Esophagus muscularis mucosa (tissue), 4 donors: ENCODE measurements at regions not wholly inside any gene's neighbourhood (a gene's known extent, or its start where the extent isn't known, plus 50 kb on each side); places are given as distances from the start of the nearest gene placed in this dataset.

Experiments
- CTCF ChIP-seq, 3 experiments: fragments of 200-600 bp in 2 of 3; fragments of 450-650 bp in 1 of 3; sonication (generic) in 2 of 3; IDR thresholded peaks; one replicate each; pipeline ENCODE4 v1.5.1; 2017 to 2019; ENCODE audit warnings: antibody characterized with exemption in 3 of 3, mild to moderate bottlenecking in 2 of 3, moderate library complexity in 1 of 3
- EP300 ChIP-seq: sonication (generic); formaldehyde crosslinking; IDR thresholded peaks from one replicate; pipeline ENCODE4 v1.6.1; 2017; ENCODE audit warnings: antibody characterized with exemption
- POLR2A ChIP-seq: fragments of 450-650 bp; IDR thresholded peaks from one replicate; pipeline ENCODE4 v1.6.1; 2017; ENCODE audit warnings: antibody characterized with exemption, moderate library complexity, mild to moderate bottlenecking, low read depth
- POLR2AphosphoS5 ChIP-seq, 2 donors: sonication (generic); formaldehyde crosslinking; IDR thresholded peaks; one replicate each; pipeline ENCODE4 v1.6.1; 2017; ENCODE audit warnings: antibody characterized with exemption in 2 of 2

GRCh38 chr1:237972186-237972585, 81.5 kb upstream of the ZP4 start:
- TF ChIP-seq CTCF (IDR thresholded peaks at IDR 0.05) (no peak), POLR2A (no peak), POLR2AphosphoS5 (IDR thresholded peaks at IDR 0.05) (no peak), EP300 (no peak)
